Smooth muscle cell (in vitro differentiated cells): ENCODE measurements at regions not wholly inside any gene's neighbourhood (a gene's known extent, or its start where the extent isn't known, plus 50 kb on each side); places are given as distances from the start of the nearest gene placed in this dataset.

Experiments used
- DNase-seq: peaks from one replicate; lab custom pipeline; 2025; ENCODE audit not compliant: unreplicated experiment; lab: John Stamatoyannopoulos, UW
- H2AFZ ChIP-seq: fragments of 200-600 bp; sonication (generic); 2 replicates; pipeline ENCODE4 v1.6.0; 2016; ENCODE audit warnings: antibody characterized with exemption, low read depth, mild to moderate bottlenecking
- H3F3A ChIP-seq: fragments of 200-600 bp; sonication (generic); 2 replicates; pipeline ENCODE4 v1.6.0; 2017; ENCODE audit warnings: antibody characterized with exemption, low read depth
- H3K27ac ChIP-seq: fragments of 200-600 bp; sonication (generic); 2 replicates; pipeline ENCODE4 v1.5.1; 2016; ENCODE audit warnings: low read depth, mild to moderate bottlenecking
- H3K27me3 ChIP-seq: fragments of 200-600 bp; sonication (generic); 2 replicates; pipeline ENCODE4 v1.6.1; 2016; ENCODE audit warnings: low read depth, mild to moderate bottlenecking
- H3K36me3 ChIP-seq: fragments of 200-600 bp; sonication (generic); 2 replicates; pipeline ENCODE4 v1.5.1; 2016; ENCODE audit warnings: low read depth
- H3K4me1 ChIP-seq: fragments of 200-600 bp; sonication (generic); 2 replicates; pipeline ENCODE4 v1.5.1; 2016; ENCODE audit warnings: low read depth
- H3K4me2 ChIP-seq: fragments of 200-600 bp; sonication (generic); 2 replicates; pipeline ENCODE4 v1.6.0; 2016; ENCODE audit warnings: mild to moderate bottlenecking
- H3K4me3 ChIP-seq: fragments of 200-600 bp; sonication (generic); 2 replicates; pipeline ENCODE4 v1.5.1; 2016; ENCODE audit warnings: mild to moderate bottlenecking
- H3K79me2 ChIP-seq: fragments of 200-600 bp; sonication (generic); 2 replicates; pipeline ENCODE4 v1.6.0; 2016; ENCODE audit warnings: low read depth, mild to moderate bottlenecking
- H3K9ac ChIP-seq: fragments of 200-600 bp; sonication (generic); 2 replicates; pipeline ENCODE4 v1.6.0; 2016; ENCODE audit warnings: low read depth
- H3K9me3 ChIP-seq: fragments of 200-600 bp; sonication (generic); replicated peaks from 2 replicates; pipeline ENCODE4 v1.5.1; 2016; ENCODE audit warnings: low read depth
- H4K20me1 ChIP-seq: fragments of 200-600 bp; sonication (generic); 2 replicates; pipeline ENCODE4 v1.6.0; 2016; ENCODE audit warnings: low read depth
- WGBS: methylation state at CpG from one replicate; pipeline ENCODE4 v1.1.7; 2016; ENCODE audit warnings: low lambda C conversion rate; 5-methylcytosine and 5-hydroxymethylcytosine counted together
- TF ChIP-seq, protein P1 (sequence below): fragments of 200-600 bp; sonication (generic); IDR thresholded peaks from 2 replicates; pipeline ENCODE4 v1.5.1; 2017; ENCODE audit warnings: borderline replicate concordance, mild to moderate bottlenecking, antibody characterized with exemption; ENCODE audit not compliant: insufficient read depth, poor library complexity, severe bottlenecking

DNA sequence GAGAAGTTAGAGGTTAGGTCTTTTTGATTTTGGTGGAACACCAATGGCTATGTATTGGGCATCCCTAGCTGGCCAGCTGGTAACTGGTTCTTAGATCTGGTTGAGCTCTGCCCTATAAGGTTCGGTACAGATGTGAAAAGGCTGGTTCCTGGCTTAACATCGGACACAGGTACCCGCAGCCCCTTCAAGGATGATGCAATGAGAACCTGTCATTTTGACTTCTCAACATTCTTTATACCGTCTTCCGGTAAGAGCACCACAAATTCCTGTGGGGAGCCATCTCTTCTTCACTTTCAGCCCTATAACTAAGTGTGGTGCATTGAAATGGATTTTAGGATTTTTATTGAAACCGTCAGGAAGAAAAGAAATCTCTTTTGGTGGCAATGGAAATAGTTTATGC is 222.8 kb downstream of the ADAMTS9 start:
- 88% methylated on average over 6 of the region's 6 CpGs for WGBS
- peaks cover 24% of the 10 kb centered on the region for H3K4me1 ChIP-seq
- H2AFZ ChIP-seq, result no peak overlapping the region

DNA sequence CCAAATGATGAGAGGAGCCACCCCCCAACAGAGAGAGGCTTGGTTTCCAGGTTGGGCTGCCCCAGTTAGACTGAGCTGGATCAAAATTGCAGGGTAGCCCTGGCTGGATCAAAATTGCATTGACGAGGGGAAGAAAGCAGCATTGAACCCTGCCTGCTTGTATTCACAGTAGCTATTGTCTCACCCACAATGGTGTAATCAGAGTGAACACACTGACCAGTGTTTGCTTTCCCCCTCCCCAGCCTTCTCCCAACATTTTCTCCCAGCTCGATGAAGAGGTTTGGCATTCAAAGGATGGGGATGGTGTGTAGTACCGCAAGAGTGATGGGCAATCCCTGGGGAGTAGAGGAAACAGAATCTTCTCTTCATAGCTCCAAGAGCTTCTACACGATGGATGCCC is 223.8 kb downstream of the ADAMTS9 start:
- Histone ChIP-seq H3K4me3 (no peak overlapping the region), H3K27ac (no peak overlapping the region), H4K20me1 (no peaks in the 10 kb centered on the region), H2AFZ (no peak overlapping the region), H3K4me1 (peaks cover 26% of the 10 kb centered on the region), H3K4me2 (no peak overlapping the region), H3K9ac (no peak overlapping the region), H3K36me3 (no peaks in the 10 kb centered on the region), H3K9me3 (no peaks in the 10 kb centered on the region), H3F3A (peaks cover 12% of the 10 kb centered on the region), H3K79me2 (no peaks in the 10 kb centered on the region), H3K27me3 (no peaks in the 10 kb centered on the region)
- TF ChIP-seq, protein P1, sequence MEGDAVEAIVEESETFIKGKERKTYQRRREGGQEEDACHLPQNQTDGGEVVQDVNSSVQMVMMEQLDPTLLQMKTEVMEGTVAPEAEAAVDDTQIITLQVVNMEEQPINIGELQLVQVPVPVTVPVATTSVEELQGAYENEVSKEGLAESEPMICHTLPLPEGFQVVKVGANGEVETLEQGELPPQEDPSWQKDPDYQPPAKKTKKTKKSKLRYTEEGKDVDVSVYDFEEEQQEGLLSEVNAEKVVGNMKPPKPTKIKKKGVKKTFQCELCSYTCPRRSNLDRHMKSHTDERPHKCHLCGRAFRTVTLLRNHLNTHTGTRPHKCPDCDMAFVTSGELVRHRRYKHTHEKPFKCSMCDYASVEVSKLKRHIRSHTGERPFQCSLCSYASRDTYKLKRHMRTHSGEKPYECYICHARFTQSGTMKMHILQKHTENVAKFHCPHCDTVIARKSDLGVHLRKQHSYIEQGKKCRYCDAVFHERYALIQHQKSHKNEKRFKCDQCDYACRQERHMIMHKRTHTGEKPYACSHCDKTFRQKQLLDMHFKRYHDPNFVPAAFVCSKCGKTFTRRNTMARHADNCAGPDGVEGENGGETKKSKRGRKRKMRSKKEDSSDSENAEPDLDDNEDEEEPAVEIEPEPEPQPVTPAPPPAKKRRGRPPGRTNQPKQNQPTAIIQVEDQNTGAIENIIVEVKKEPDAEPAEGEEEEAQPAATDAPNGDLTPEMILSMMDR, result no peak
- WGBS, result 91% methylated on average over 4 of the region's 4 CpGs
- DNase-seq, result no peak

More for the DNA sequence above, 222.8 kb downstream of the ADAMTS9 start:
- no peak for DNase-seq
- Histone ChIP-seq H3K9me3 (no peaks in the 10 kb centered on the region), H3K27me3 (no peaks in the 10 kb centered on the region), H3K9ac (no peak overlapping the region), H4K20me1 (no peaks in the 10 kb centered on the region), H3K4me2 (no peak overlapping the region), H3K27ac (no peak overlapping the region), H3F3A (peaks cover 12% of the 10 kb centered on the region), H3K36me3 (no peaks in the 10 kb centered on the region), H3K79me2 (no peaks in the 10 kb centered on the region), H3K4me3 (no peak overlapping the region)
- TF ChIP-seq, protein P1, result no peak

DNA sequence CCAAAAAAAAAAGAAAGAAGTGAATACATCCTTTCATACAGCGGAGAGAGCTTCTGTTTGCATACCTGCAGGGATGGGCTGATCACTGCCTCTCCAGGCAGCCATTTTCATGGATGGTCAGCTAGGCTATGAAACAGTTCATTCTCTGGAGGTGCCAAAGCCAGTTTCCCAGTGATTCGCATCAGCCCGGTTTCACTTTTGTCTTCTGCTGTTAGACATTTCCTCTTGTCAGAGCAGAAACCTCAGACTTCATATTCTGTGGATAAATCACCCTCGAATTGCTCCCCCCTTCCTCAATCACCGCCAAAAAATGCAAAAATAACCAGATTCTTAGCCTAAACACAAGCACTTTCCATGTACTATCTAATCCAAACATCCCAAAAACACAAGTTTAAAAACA is 225.6 kb downstream of the ADAMTS9 start:
- DNase-seq, result no peak
- peak overlapping the region; percentile 87 for H3K27ac ChIP-seq
- H3K4me1 ChIP-seq, result peaks cover 29% of the 10 kb centered on the region
- peaks cover 12% of the 10 kb centered on the region for H3F3A ChIP-seq
- peak overlapping the region; percentile 67 for H3K4me2 ChIP-seq
- H3K79me2 ChIP-seq, result no peaks in the 10 kb centered on the region
- no peaks in the 10 kb centered on the region for H4K20me1 ChIP-seq
- no peaks in the 10 kb centered on the region for H3K9me3 ChIP-seq
- no peak overlapping the region for H3K4me3 ChIP-seq
- H2AFZ ChIP-seq, result no peak overlapping the region
- H3K9ac ChIP-seq, result peak overlapping the region; percentile 47
- no peaks in the 10 kb centered on the region for H3K27me3 ChIP-seq
- 43% methylated on average over 5 of the region's 5 CpGs for WGBS
- TF ChIP-seq, protein P1, result no peak
- H3K36me3 ChIP-seq, result no peaks in the 10 kb centered on the region

DNA sequence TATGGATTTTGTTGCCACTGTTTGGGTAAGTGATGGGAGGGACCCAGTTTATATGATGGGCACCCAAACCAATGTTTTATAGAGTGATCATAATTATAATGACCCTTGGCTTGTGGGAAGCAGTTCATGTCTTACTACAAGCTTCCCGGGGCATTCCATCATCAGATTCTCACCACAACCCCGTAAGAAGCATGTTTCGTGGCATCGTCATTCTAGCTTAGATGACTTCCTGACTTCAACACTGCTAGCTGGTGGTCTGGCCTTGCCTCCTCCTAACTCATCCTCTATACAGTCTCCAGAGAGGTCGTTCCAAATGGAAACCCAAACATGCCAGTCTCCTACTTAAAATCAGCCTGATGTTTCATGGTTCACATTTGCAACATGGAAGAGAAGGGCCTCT is 226.9 kb downstream of the ADAMTS9 start:
- Histone ChIP-seq H3K79me2 (no peaks in the 10 kb centered on the region), H3K27me3 (no peaks in the 10 kb centered on the region), H4K20me1 (no peaks in the 10 kb centered on the region), H3F3A (peaks cover 12% of the 10 kb centered on the region), H3K4me3 (no peak overlapping the region), H3K9me3 (no peaks in the 10 kb centered on the region), H3K27ac (peak overlapping the region; percentile 87), H2AFZ (no peak overlapping the region), H3K9ac (peak overlapping the region; percentile 47), H3K4me2 (peak overlapping the region; percentile 67), H3K36me3 (no peaks in the 10 kb centered on the region), H3K4me1 (peaks cover 40% of the 10 kb centered on the region)
- WGBS, result 27% methylated on average over 5 of the region's 5 CpGs
- TF ChIP-seq, protein P1, result no peak
- no peak for DNase-seq
